HG02938 (cell line): ENCODE measurements at regions not wholly inside any gene's neighbourhood (a gene's known extent, or its start where the extent isn't known, plus 50 kb on each side); places are given as distances from the start of the nearest gene placed in this dataset.
"Not testable (repeated sequence)": the region's sequence is repeated elsewhere in the genome, so short reads cannot be mapped to it uniquely, and the experiment has no call there.

Source experiments
- ATAC-seq: cut with Tn5 transposase; IDR thresholded peaks from one replicate; pipeline ENCODE4 v1.9.1; 2021; ENCODE audit warnings: mild to moderate bottlenecking, moderate library complexity; ENCODE audit not compliant: unreplicated experiment

DNA sequence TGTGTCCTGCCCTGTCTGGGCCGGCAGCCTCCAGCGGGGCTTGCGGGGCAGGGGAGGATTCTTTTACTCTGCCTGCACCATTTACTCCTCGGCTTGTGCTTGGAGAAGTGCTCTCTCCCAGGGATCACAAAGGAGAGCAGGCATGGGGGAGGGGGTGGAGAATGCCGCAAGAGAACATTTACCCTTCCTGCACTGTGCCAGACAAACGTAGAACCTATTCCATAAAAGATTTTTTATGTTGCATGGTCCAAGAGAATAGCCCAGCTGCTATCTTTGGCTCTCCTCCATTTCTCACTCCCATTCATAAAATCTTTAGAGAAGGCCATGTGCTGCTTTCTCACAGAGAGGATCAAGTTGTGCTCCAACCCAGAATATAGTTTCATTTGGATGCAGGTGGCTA lies 159.4 kb downstream of the SPTSSA start:
- ATAC-seq: no peak

DNA sequence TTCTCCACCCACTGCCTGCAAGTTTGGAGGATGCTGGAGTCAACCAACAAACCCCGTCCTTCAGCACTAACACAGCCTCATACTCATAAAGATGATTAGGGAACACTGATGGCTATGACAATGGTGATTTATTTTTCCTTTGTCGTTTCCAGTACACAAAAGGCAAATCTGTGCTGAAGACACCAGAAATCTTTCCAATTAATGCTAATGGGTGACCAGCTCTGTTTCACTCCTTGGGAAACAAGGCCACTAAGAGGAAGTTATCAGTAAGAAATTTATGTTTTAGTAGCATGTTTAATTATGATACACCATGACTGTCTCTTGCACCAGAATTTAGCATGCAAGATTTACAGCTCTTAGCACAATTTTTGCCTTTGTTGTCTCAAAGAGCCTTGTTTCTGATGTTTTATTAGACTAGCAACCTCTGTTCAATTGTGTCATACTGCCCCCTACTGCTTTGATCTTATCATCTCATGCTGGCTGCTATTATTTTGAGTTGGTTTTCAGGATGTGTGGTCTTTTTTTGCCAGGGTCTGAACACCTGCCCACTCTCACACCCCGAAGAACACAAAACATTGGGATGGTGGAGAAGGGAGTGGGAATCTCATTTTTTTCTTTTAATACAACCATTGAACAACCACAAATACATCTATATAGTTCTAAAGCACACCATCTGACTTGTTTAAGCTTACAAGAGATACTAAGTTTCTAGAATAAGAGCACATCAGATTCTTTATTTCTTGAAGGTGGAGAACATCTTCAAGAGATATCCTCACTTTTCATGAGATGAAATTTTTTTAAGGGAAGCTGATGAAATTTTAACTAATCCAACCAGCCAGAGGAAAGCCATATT lies 160.9 kb downstream of the SPTSSA start:
- ATAC-seq: peak; percentile 49

DNA sequence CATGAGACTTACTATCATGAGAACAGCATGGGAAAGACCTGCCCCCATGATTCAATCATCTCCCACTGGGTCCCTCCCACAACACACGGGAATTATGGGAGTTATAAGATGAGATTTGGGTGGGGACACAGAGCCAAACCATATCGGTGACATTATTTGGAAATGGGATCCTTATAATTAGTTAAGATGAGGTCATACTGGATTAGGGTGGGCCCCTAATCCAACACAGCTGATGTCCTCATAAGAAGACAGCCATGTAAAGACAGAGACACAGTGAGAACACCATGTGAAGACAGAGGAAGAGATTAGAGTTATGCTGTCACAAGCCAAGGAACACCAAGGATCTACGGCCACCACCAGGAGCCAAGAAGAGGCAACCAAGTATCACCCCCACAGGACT lies 161.7 kb downstream of the SPTSSA start:
- no peak for ATAC-seq

DNA sequence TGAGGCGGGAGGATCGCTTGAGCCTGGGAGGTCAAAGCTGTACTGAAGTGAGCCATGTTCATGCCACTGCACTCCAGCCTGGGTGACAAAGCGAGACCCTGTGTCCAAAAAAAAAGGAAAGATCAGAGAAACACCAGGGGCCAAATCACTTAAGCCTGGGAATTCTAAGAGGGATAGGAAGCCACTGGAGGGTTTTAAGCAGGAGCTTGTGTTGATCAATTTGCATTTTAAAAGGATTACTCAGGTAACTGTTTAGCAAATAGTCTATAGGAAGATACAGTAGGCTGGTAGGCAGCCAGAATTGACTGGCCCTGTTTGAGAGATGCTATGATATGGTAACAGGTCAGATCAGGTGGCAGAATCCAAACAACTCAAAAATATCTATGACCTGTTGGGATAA lies 162.7 kb downstream of the SPTSSA start:
- no peak for ATAC-seq

DNA sequence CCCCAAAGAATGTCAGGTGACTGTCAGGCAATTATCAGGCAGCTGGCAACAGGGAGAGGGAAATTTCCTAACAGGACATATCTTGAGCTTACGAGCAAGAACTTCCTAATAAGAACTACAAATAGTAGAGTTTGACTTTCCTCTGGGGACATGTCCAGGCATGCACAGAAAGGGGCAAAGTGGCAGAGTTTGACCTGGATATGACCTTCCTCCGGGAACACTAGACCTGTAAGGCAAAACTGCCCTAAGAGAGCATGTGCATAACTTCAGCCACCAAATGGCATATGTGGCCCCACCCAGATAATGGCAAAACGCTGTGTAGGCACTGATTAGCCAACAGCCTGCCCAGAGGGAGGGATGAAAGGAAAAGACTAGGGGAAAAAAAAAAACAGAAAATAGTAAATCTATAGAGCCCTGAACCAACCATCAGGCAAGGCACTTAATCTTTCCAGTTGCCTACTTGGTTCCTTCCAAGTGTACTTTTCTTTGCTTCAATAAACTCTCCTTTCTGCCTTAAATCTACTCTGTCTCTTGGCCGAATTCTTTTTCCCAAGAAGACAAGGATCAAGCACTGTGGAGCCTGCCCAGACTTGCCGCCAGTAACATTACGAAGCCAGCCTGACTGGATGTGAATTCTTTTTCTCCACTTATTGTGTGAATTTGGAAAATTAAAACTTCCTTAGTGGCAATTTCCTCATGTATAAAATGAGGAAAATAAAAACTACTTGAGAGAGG lies 164.1 kb downstream of the SPTSSA start:
- ATAC-seq: no peak

DNA sequence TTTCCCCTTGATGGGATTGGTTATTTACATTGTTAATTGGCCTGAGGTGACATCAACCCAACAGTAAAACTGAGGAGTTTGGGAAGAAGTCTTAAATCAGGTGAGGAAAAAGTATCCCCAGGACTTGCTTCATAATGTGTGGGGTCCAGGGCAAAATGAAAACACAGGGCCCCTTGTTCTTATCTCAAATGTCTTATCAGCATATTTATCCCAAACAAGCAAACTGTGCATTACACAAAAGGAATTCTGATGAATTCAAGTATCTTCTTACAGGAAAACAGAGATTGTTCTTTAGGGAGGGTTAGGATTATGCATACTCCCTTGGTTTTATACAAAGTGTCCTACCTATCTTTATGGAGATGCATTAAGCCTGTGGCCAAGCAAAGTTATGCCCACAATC lies 178.4 kb downstream of the SPTSSA start:
- no peak for ATAC-seq

DNA sequence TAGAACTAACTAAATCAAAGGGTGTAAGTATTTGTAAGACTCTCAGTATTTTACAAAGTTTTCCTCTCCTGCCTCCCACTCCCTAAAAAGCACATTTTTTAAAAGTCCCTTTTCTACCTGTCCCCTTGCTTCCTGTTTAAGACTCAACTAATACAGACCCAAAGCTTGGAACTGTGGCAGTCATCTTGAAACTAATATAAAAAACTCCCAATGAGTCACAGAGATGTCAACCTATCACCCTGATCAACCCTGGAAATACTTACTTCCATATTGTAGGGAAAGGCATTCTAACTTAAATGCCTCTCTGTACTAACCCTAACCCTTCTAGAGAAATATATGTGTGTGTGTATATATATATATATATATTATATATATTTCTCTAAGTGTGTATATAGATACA lies 184.8 kb downstream of the SPTSSA start:
- peak; percentile 62 for ATAC-seq

DNA sequence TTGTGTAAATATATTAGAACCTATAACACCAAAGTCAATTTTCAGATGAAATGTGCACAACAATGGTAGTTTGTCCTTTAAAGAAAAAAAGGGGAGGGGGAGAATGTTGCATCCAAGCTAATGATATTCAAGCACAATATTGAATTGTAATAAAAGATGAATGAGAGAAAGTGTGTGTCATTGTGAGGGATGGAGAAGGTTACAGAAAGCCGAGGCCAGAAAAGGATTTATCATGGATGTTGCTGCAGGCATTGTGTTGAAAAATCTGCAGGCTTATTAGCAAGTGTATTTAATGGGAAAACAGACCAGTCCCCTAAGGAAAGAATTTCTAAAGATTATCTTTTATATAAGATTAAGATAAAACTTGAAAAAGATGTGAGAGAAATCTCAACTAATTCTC lies 186.5 kb downstream of the SPTSSA start:
- ATAC-seq: no peak

DNA sequence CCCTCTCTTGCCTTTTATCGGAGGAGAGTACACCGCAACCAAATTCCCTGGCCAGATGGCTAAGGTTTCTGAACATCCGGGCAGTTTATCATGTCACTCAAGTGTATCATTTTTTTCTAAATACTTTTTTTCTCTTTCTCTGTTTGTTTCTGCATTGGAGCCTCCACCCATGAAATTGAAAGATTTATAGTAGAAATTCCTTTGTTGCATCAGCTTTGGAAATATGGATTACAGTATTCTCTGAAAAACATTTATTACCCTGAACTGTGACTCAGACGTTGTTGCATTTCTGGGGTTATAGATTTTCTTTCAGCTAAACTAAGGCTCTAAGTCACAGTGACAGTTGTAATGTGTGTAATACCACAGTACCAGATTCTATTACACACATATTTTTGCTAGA lies 187.0 kb downstream of the SPTSSA start:
- no peak for ATAC-seq

DNA sequence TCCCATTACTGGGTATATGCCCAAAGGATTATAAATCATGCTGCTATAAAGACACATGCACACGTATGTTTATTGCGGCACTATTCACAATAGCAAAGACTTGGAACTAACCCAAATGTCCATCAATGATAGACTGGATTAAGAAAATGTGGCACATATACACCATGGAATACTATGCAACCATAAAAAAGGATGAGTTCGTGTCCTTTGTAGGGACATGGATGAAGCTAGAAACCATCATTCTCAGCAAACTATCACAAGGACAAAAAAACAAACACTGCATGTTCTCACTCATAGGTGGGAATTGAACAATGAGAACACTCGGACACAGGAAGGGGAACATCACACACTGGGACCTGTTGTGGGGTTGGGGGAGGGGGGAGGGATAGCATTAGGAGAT lies 188.3 kb downstream of the SPTSSA start:
- not testable (repeated sequence) for ATAC-seq

DNA sequence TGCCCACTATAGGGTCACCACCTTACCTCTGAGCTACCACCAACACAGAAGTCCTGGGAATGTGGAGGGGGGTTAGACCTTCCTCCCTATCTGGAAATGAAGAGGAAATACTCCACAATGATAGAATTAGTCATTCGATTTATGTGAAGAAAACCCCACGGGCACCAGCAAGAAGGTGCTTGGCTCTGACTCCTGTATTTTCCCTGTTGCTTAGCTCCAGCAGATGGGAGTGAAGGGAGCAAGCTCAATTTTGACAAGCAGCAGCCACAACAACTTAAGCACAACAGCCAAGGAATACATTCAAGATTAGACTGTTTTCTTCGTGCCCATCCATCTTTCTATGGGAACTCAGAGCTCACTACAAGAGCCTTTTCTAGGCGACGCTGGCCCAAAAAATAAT lies 191.7 kb downstream of the SPTSSA start:
- ATAC-seq: no peak

DNA sequence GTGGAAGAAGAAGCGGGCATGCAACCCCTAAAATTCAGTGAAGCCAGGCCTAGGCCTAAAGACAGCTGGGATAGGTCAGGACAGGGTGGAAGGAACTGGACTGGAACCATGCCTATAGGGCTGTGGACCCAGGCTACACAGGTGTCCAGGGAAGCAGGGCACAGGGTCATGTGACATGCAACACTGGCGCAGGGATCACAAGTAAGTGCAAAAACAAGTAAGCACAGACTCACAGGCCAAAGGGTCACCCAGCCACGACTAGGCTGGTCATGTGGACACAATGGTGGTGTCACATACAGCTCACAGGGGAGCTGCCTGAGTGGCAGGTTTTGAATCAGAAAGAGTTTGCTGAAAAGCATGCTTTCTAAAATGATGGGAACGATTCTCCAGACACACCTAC lies 195.7 kb downstream of the SPTSSA start:
- no peak for ATAC-seq

DNA sequence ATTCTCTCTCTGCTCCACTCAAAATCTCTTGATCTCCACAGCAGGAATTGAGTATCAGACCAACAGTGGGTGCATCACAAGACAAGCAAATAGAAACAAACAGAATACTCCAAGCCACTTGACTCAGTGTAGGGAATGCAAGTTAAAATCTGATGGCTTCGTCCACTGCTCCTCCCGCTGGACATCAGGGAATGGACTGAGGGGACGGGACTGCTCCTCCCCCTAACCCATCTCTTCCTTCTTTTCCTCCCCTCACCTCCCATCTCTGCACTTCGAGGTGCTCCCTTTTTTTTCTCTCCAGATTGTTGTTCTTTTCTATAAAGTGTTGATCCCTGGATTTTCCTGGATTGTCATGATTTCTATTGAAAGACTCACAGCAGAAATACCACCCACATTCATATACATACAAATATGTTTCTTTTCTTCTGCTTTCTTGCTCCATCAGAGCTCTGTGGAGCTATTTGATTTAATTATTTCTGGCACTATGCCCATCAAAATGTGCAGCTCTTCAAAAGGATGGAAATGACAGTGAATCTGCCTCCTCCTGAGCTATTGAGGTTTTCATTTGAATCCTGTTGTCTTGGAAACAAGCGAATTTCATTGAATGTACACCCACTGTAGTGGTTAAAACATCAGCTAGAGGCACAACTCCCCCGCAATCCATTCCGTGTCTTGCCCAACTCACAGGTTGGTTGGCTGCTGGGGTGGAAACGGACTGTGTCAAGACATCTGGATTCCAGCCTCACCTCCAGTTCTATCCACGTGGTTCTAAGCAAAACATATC lies 199.7 kb downstream of the SPTSSA start:
- no peak for ATAC-seq

DNA sequence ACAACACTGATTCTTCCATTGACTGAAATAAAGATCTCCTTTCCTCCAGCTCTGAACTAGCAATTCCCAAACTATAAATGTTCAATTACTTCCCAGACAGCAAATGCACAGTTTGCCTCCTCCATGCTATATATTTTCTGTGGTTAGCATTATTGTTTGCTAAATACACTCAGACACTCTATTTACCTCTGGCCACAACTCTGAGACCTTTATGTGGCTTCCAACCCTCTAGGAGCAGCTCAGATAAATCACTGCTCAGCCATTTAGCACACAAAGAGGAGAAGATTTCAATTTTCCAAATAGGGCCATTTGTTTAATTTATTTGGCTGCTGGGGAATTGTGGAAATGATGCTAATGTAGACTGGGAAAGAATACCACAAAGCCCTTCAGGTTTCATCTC lies 202.0 kb downstream of the SPTSSA start:
- no peak for ATAC-seq

DNA sequence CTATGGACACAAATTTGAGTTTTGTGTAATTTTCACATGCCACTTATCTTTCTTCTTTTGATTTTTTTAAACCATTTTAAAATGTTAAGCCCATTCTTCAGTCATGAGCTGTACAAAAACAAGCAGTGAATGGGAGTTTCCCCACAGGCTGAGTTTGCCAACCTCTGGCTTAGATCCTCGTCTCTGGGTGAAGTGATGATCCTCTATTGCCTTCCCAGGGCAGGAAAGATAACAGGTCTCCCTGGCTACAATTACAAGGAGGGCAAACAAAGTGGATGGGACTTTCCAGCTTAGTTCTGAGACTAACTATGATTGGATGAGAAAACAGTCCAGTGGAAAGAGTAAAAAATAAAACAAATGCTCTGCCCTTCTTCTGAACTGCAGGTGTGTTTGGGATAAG lies 203.7 kb downstream of the SPTSSA start:
- ATAC-seq: no peak

DNA sequence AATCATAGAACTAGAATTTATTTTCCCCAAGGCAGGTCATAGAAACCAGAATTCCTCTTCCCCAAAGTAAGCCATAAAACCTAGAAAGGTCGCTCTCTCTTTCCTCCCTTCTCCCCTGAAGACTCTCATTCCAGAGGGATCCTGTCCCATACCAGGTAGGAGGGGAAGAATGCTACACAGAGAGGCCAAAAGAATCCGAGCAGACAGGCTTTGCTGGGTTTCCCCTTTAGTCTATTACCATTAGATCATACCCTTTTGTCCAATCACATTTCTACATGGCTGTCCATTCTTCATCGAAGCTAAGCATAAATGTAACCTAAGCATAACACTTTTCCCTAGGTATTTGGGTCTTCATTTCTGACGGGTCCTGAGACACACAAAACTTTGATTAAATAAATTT lies 204.5 kb downstream of the SPTSSA start:
- ATAC-seq: no peak

DNA sequence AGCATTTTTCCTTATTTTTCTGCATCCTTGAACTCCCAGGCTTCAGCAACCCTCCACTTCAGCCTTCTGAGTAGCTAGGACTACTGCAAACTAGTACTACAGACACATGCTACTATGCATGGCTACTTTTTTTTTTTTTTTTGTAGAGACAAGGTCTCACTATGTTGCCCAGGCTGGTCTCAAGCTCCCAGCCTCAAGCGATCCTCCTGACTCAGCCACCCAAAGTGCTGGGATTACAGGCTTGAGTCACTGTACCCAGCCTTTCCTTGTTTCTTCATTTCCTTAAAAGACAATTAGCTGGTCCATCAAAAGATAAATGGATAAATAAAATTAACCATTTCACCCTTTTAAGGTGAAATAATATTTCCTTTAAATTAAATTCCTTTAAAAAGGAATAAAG lies 205.8 kb downstream of the SPTSSA start:
- ATAC-seq: no peak

DNA sequence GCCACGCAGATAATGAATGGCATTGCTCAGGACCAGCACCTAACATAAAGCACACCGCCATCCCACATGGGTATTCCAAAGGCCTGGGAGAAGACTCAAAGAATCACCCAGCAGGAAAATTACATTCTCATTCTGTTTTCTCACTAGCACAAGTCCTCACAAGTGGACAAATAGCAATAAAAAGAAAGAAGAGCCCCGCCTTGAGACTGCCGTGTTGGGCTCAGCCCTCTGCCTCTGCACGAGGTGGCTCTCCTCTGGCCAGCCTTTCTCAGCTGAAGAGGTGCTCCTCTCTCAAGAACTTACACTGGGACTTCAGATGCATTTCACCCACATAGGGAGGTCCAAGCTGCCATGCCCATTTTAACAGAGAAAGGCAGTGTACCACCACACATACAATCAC lies 207.5 kb downstream of the SPTSSA start:
- no peak for ATAC-seq

DNA sequence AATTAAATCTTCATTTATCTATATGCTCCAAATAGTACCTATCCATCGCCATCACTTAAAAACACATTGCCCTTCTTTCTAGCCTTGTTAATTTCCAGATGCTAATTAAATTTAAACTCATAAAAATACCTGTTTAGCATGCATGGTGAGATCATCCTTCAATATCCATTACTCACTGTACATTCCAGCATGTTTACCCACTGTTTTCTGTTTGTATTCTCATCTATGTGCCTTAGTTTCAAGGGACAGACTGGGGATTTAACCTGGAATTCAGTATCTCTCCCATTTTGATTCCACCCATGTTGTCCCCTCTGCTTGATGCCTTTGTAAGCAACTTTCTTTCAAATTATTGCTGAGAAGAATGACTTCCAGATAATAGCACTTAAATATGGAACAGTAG lies 208.0 kb downstream of the SPTSSA start:
- no peak for ATAC-seq

DNA sequence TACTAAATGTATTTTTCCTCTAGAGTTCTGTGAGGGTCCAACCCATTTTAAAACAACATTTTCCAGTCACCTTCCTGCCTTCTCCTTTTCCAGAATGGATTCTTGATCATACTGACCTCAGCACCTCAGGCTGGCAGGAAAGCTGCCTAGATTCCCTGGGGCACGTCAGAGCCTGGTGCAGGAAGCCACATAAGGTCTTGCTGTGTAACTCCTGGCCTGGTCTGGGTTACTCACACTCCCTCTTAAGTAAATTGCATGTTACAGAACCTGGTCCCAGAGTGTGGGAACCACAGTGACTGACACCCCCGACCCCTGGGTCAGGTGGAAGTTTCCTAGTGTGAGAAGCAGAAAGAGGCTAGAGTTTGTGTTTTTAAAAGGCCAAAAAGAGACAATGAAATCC lies 209.8 kb downstream of the SPTSSA start:
- no peak for ATAC-seq

DNA sequence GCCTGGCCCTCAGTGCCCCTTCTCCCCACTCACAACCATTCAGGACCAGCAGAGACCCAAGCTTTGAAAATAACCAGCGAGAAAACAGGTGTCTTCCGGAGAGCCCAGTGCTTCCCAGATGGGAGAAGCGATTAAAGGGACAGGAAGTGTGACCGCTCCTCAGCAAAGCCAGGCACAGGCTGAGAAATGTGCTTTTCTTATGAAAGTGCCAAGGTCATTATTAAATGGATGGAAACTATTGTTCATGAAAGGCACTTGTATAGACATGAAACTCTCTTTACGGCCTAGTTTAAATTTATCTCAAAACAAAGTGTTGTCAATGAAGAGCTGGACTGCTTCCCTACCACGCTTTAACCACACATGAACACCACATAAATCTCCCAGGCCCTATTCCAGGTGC lies 210.4 kb downstream of the SPTSSA start:
- no peak for ATAC-seq

DNA sequence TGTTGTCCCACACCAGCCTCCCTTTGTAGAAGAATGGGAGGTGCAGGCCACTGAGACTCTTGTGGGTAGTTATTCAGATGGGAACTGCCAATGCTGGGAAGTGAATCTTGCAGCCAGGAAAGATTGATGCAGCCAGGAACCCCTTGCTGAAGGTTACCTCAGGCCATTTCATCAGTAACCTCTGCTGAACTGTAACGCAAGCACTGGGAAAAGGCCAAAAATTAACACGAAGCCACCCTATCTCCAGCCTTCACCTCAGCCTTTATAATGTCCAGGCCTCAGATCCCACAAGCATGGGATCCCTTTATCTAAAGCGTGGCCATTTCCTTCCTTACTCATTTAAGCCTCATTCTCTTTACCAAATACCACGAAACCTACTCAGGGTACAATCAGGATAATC lies 211.1 kb downstream of the SPTSSA start:
- no peak for ATAC-seq
